HG03135 (cell line): ENCODE measurements at regions not wholly inside any gene's neighbourhood (a gene's known extent, or its start where the extent isn't known, plus 50 kb on each side); places are given as distances from the start of the nearest gene placed in this dataset.
"Not testable (repeated sequence)": the region's sequence is repeated elsewhere in the genome, so short reads cannot be mapped to it uniquely, and the experiment has no call there.

Experiments
- ATAC-seq: cut with Tn5 transposase; IDR thresholded peaks from one replicate; pipeline ENCODE4 v1.9.1; 2021; ENCODE audit warnings: mild to moderate bottlenecking, moderate library complexity; ENCODE audit not compliant: unreplicated experiment

- ATAC-seq: no peak
These were observed 1365.3 kb downstream of the NCAM2 start for GRCh38 chr21:22363504-22363903.

- no peak for ATAC-seq
These were observed 1366.0 kb downstream of the NCAM2 start for GRCh38 chr21:22364163-22364562.

GRCh38 chr21:22374218-22374969 lies 1376.2 kb downstream of the NCAM2 start:
- no peak for ATAC-seq

- ATAC-seq: not testable (repeated sequence)
These were observed 1379.6 kb downstream of the NCAM2 start for GRCh38 chr21:22377795-22378194.

GRCh38 chr21:22393324-22393723 lies 1395.1 kb downstream of the NCAM2 start:
- no peak for ATAC-seq

GRCh38 chr21:22395965-22396364 lies 1397.8 kb downstream of the NCAM2 start:
- ATAC-seq: no peak

- ATAC-seq: no peak
These were observed 1401.7 kb downstream of the NCAM2 start for GRCh38 chr21:22399681-22400514.

GRCh38 chr21:22409571-22409970 lies 1411.4 kb downstream of the NCAM2 start:
- ATAC-seq: no peak

GRCh38 chr21:22416555-22416954 lies 1418.3 kb downstream of the NCAM2 start:
- no peak for ATAC-seq

- no peak for ATAC-seq
These were observed 1423.4 kb downstream of the NCAM2 start for GRCh38 chr21:22421416-22422180.

GRCh38 chr21:22438428-22439086 lies 1440.3 kb downstream of the NCAM2 start:
- ATAC-seq: no peak

GRCh38 chr21:22444990-22445389 lies 1446.8 kb downstream of the NCAM2 start:
- no peak for ATAC-seq

- no peak for ATAC-seq
These were observed 1452.3 kb downstream of the NCAM2 start for GRCh38 chr21:22450507-22450906.

- no peak for ATAC-seq
These were observed 1458.0 kb downstream of the NCAM2 start for GRCh38 chr21:22456241-22456640.

- no peak for ATAC-seq
These were observed 1470.7 kb downstream of the NCAM2 start for GRCh38 chr21:22468893-22469292.

- no peak for ATAC-seq
These were observed 1476.2 kb downstream of the NCAM2 start for GRCh38 chr21:22474403-22474802.

GRCh38 chr21:22476214-22476613 lies 1478.0 kb downstream of the NCAM2 start:
- no peak for ATAC-seq

GRCh38 chr21:22476726-22477646 lies 1478.8 kb downstream of the NCAM2 start:
- ATAC-seq: no peak

GRCh38 chr21:22490049-22490448 lies 1491.8 kb downstream of the NCAM2 start:
- ATAC-seq: no peak

GRCh38 chr21:22516230-22516629 lies 1518.0 kb downstream of the NCAM2 start:
- ATAC-seq: no peak
